ENCODE measurements at regions not wholly inside any gene's neighbourhood (a gene's known extent, or its start where the extent isn't known, plus 50 kb on each side); places are given as distances from the start of the nearest gene placed in this dataset.

DNA sequence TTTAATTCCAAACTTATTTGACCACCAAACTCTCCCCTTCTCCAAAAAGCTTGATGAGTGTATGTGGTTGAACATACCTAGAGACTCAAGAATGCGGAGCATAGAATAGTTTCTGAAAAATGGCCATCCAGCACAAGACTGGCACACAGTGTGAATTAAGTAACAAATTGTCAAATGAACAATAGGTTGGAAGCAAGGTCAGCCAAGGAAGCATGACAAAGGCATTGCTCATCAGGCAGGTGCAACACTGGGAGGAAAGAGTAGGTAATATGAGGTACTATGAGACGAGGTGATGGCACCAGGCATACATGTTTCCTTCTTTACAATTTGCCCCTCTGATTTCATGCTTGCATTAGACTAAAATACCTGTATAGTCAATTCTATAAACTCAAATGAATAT lies 73.7 kb downstream of the DKK1 start:
- Histone ChIP-seq H4K5ac (ENCODE audit: insufficient read length, low read depth, low read length) (no peak overlapping the region), H2AK5ac (ENCODE audit: insufficient read length, low read length) (no peak overlapping the region), H3K27ac (ENCODE audit: insufficient read length, low read depth, low read length) (no peak overlapping the region), H2BK15ac (ENCODE audit: low read depth, low read length) (no peak overlapping the region), H3K56ac (ENCODE audit: insufficient read length, low read depth, low read length) (no peak overlapping the region), H2BK12ac (ENCODE audit: insufficient read length, low read depth, low read length) (no peak overlapping the region), H3K4me2 (ENCODE audit: insufficient read depth, insufficient read length, low read length) (no peak overlapping the region), H3T11ph (ENCODE audit: low read length) (no peak overlapping the region), H3K27me3 (ENCODE audit: insufficient read depth, low read length) (no peaks in the 10 kb centered on the region), H3K4me1 (ENCODE audit: insufficient read depth, low read length) (peaks cover 2% of the 10 kb centered on the region; the same call in 1 of the 2 replicates), H3K18ac (ENCODE audit: insufficient read length, low read depth, low read length) (no peak overlapping the region), H3K9me3 (ENCODE audit: control insufficient read depth, low read depth, low read length) (no peaks in the 10 kb centered on the region), H2BK20ac (ENCODE audit: low read depth, low read length, poor library complexity, severe bottlenecking) (no peak overlapping the region), H3K23ac (ENCODE audit: insufficient read length, low read depth, low read length) (no peak overlapping the region), H3K23me2 (ENCODE audit: insufficient read length, low read depth, low read length, poor library complexity, severe bottlenecking) (no peaks in the 10 kb centered on the region), H2BK120ac (ENCODE audit: low read depth, low read length, poor library complexity, severe bottlenecking) (no peak overlapping the region), H3K79me1 (ENCODE audit: insufficient read depth, low read depth, low read length, poor library complexity, severe bottlenecking) (no peaks in the 10 kb centered on the region), H3K14ac (ENCODE audit: insufficient read depth, low read length) (no peak overlapping the region), H4K91ac (ENCODE audit: insufficient read length, low read depth, low read length) (no peak overlapping the region), H3K79me2 (ENCODE audit: insufficient read depth, low read length) (no peaks in the 10 kb centered on the region), H2BK5ac (ENCODE audit: insufficient read length, low read length) (no peak overlapping the region), H4K20me1 (ENCODE audit: control insufficient read depth, insufficient read depth, insufficient read length) (no peaks in the 10 kb centered on the region), H3K4ac (ENCODE audit: low read depth, low read length) (no peak overlapping the region), H3K9ac (ENCODE audit: extremely low read depth, insufficient read length, low read length) (no peak overlapping the region), H2AFZ (ENCODE audit: low read length) (no peak overlapping the region), H4K8ac (replicated peaks; ENCODE audit: insufficient read length, low read depth, low read length) (no peak overlapping the region)
- WGBS (ENCODE audit: extremely low coverage, insufficient read length, low lambda C conversion rate) = no CpG with 5 or more reads among the region's 2 CpGs
- Mint-ChIP-seq H3K4me1 (peaks cover 0 to 2% of the 10 kb centered on the region in 2 experiments; a peak in 1 of 4 replicates), H3K36me3 (ENCODE audit: insufficient read depth in 1 of 3, low read depth in 3 of 3) (no peaks in the 10 kb centered on the region), H3K27ac (no peak overlapping the region), H3K4me3 (no peak overlapping the region), H3K9me3 (no peaks in the 10 kb centered on the region), H3K27me3 (ENCODE audit: low read depth) (no peaks in the 10 kb centered on the region)
- TF ChIP-seq, protein P1, sequence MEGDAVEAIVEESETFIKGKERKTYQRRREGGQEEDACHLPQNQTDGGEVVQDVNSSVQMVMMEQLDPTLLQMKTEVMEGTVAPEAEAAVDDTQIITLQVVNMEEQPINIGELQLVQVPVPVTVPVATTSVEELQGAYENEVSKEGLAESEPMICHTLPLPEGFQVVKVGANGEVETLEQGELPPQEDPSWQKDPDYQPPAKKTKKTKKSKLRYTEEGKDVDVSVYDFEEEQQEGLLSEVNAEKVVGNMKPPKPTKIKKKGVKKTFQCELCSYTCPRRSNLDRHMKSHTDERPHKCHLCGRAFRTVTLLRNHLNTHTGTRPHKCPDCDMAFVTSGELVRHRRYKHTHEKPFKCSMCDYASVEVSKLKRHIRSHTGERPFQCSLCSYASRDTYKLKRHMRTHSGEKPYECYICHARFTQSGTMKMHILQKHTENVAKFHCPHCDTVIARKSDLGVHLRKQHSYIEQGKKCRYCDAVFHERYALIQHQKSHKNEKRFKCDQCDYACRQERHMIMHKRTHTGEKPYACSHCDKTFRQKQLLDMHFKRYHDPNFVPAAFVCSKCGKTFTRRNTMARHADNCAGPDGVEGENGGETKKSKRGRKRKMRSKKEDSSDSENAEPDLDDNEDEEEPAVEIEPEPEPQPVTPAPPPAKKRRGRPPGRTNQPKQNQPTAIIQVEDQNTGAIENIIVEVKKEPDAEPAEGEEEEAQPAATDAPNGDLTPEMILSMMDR (conservative IDR thresholded peaks at IDR 0.05) = no peak
- no peak for DNase-seq
